T-helper 2 cell (primary cell): ENCODE measurements at regions not wholly inside any gene's neighbourhood (a gene's known extent, or its start where the extent isn't known, plus 50 kb on each side); places are given as distances from the start of the nearest gene placed in this dataset.
"Not testable (repeated sequence)": the region's sequence is repeated elsewhere in the genome, so short reads cannot be mapped to it uniquely, and the experiment has no call there.

ENCODE experiments used
- DNase-seq, 5 experiments: peaks; one replicate each; pipeline versions ENCODE4 v3.0.0 to v3.0.0-alpha.2; 2012 to 2022

GRCh38 chr1:172754609-172755008 is 95.7 kb downstream of the FASLG start:
- DNase-seq, result no peak

- DNase-seq, result no peak
Observed at GRCh38 chr1:172755099-172755498, 96.2 kb downstream of the FASLG start.

GRCh38 chr1:172756024-172756423 is 97.1 kb downstream of the FASLG start:
- no peak for DNase-seq

GRCh38 chr1:172758259-172758658 is 99.4 kb downstream of the FASLG start:
- no peak for DNase-seq

GRCh38 chr1:172760121-172760520 is 101.2 kb downstream of the FASLG start:
- no peak for DNase-seq

- no peak for DNase-seq
Observed at GRCh38 chr1:172761581-172762486, 102.9 kb downstream of the FASLG start.

GRCh38 chr1:172763057-172763456 is 104.2 kb downstream of the FASLG start:
- no peak for DNase-seq

- peak in 1 of 5 experiments; percentile 16 for DNase-seq
Observed at GRCh38 chr1:172764378-172764777, 105.5 kb downstream of the FASLG start.

GRCh38 chr1:172766462-172766861 is 107.6 kb downstream of the FASLG start:
- no peak for DNase-seq

- DNase-seq, result no peak
Observed at GRCh38 chr1:172770071-172770470, 111.2 kb downstream of the FASLG start.

- no peak for DNase-seq
Observed at GRCh38 chr1:172774561-172774960, 115.7 kb downstream of the FASLG start.

GRCh38 chr1:172775606-172776005 is 116.7 kb downstream of the FASLG start:
- no peak for DNase-seq

- no peak for DNase-seq
Observed at GRCh38 chr1:172776071-172776470, 117.2 kb downstream of the FASLG start.

GRCh38 chr1:172777767-172778166 is 118.9 kb downstream of the FASLG start:
- DNase-seq, result no peak

GRCh38 chr1:172778456-172779455 is 119.9 kb downstream of the FASLG start:
- DNase-seq, result peak in 1 of 5 experiments; percentile 65

GRCh38 chr1:172779491-172779890 is 120.6 kb downstream of the FASLG start:
- DNase-seq, result no peak

GRCh38 chr1:172781513-172782140 is 122.7 kb downstream of the FASLG start:
- no peak for DNase-seq

- DNase-seq, result no peak
Observed at GRCh38 chr1:172789840-172790239, 130.9 kb downstream of the FASLG start.

GRCh38 chr1:172790245-172790644 is 131.3 kb downstream of the FASLG start:
- no peak for DNase-seq

GRCh38 chr1:172793823-172794222 is 134.9 kb downstream of the FASLG start:
- no peak for DNase-seq

GRCh38 chr1:172795741-172796140 is 136.8 kb downstream of the FASLG start:
- no peak for DNase-seq

GRCh38 chr1:172799804-172800203 is 140.9 kb downstream of the FASLG start:
- DNase-seq, result not testable (repeated sequence)
